ENCODE measurements at regions not wholly inside any gene's neighbourhood (a gene's known extent, or its start where the extent isn't known, plus 50 kb on each side); places are given as distances from the start of the nearest gene placed in this dataset.

DNA sequence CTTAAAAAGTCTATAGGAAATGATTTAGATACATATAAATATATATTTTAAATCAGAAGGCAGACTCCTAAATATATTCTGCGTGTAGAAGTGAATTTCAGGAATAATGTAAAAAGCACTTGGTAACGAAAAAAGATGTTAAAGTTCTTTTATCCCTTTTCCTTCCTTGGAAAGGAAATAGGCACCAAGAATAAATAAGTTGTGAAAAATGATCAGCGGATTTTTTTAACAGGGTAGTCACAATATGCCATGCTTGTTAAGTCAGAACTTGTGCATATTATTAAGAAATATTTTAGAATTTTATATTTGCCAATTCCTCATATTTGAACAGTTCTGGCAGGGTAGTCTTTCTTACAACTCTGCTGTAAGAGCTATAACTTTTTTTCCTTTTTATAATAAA is 173.8 kb downstream of the CD83 start:
- TF ChIP-seq CTCF (conservative IDR thresholded peaks at IDR 0.05 in 1 of 2, IDR thresholded peaks at IDR 0.05 in 1 of 2; ENCODE audit: low read depth in 1 of 2, low read length in 2 of 2) (no peak), EZH2 (IDR thresholded peaks at IDR 0.05; ENCODE audit: low read length, missing control alignments) (no peak)
